ENCODE measurements at regions not wholly inside any gene's neighbourhood (a gene's known extent, or its start where the extent isn't known, plus 50 kb on each side); places are given as distances from the start of the nearest gene placed in this dataset.

- no peak for TF ChIP-seq JUND (IDR thresholded peaks at IDR 0.05; ENCODE audit: low read depth)
- no peak for DNase-seq (ENCODE audit: low read depth in 1 of 2, low spot score in 1 of 2)
- in situ Hi-C loops (cut with HindIII; ENCODE audit: low pct_unique_long_range_greater_than_20kb, low sequenced_read_pairs), result no loop called here
Observed at GRCh38 chr4:153988492-153989363, 199.8 kb upstream of the SFRP2 start.

- TF ChIP-seq JUND (IDR thresholded peaks at IDR 0.05; ENCODE audit: low read depth), result no peak
- DNase-seq (ENCODE audit: low read depth in 1 of 2, low spot score in 1 of 2), result no peak
- in situ Hi-C loops (cut with HindIII; ENCODE audit: low pct_unique_long_range_greater_than_20kb, low sequenced_read_pairs), result no loop called here
Observed at GRCh38 chr4:153987291-153987690, 198.4 kb upstream of the SFRP2 start.

GRCh38 chr4:153976954-153977353 lies 188.1 kb upstream of the SFRP2 start:
- no peak for TF ChIP-seq JUND (IDR thresholded peaks at IDR 0.05; ENCODE audit: low read depth)
- in situ Hi-C loops (cut with HindIII; ENCODE audit: low pct_unique_long_range_greater_than_20kb, low sequenced_read_pairs), result no loop called here

DNA sequence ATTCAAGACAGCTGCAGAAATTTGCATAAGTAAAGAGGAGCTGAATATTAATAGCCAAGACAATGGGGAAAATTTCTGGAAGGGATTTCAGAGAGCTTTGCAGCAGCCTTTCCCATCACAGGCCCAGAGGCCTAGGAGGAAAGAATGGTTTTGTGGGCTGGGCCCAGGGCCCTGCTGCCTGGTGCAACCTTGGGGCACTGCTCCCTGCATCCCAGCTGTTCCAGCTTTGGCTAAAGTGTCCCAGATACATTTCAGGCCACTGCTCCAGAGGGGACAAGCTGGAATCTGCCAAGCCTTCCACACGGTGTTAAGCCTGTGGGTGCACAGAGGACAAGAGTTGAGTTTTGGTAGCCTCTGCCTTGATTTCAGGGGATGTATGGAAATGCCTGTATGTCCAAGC lies 185.6 kb upstream of the SFRP2 start:
- DNase-seq (ENCODE audit: low read depth in 1 of 2, low spot score in 1 of 2), result no peak
- TF ChIP-seq JUND (IDR thresholded peaks at IDR 0.05; ENCODE audit: low read depth), result no peak

More at GRCh38 chr4:153976954-153977353, 188.1 kb upstream of the SFRP2 start:
- DNase-seq (ENCODE audit: low read depth in 1 of 2, low spot score in 1 of 2), result no peak

DNA sequence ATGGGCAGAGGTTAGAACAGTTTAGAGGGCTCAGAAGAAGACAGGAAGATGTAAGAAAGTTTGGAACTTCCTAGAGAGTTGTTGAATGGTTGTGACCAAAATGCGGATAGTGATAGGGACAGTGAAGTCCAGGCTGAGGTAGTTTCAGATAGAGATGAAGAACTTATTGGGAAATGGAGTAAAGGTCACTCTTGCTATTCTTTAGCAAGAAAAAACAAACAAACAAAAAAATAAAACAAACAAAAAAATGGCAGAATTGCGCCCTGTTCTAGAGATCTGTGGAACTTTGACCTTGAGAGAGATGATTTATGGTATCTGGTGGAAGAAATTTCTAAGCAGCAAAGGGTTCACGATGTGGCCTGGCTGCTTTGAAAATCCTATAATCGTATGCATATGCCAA lies 185.1 kb upstream of the SFRP2 start:
- no peak for DNase-seq (ENCODE audit: low read depth in 1 of 2, low spot score in 1 of 2)
- in situ Hi-C loops (cut with HindIII; ENCODE audit: low pct_unique_long_range_greater_than_20kb, low sequenced_read_pairs), result no loop called here

More for the DNA sequence above, 185.6 kb upstream of the SFRP2 start:
- in situ Hi-C loops (cut with HindIII; ENCODE audit: low pct_unique_long_range_greater_than_20kb, low sequenced_read_pairs), result no loop called here

DNA sequence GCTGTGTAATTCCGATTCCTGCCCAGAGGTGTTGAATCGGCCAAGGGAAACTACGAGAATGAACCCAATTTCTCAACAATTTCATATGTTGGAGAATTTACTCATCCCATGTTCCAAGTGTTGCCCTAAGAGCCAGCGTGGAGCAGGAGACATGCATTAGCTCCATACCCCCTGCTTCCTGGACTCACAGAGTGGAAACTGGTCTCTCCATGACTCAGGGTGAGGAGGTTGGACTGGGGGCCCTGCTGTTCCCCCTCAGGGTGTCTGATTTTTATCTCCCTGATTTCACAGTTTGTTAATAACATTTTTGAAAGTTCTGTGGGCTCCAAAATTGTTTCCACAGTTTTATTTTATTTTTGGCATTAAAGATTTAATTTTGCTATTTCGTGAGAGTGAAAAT lies 183.0 kb upstream of the SFRP2 start:
- in situ Hi-C loops (cut with HindIII; ENCODE audit: low pct_unique_long_range_greater_than_20kb, low sequenced_read_pairs), result no loop called here
- no peak for DNase-seq (ENCODE audit: low read depth in 1 of 2, low spot score in 1 of 2)
- no peak for TF ChIP-seq JUND (IDR thresholded peaks at IDR 0.05; ENCODE audit: low read depth)

More for the DNA sequence above, 185.1 kb upstream of the SFRP2 start:
- TF ChIP-seq JUND (IDR thresholded peaks at IDR 0.05; ENCODE audit: low read depth), result no peak

DNA sequence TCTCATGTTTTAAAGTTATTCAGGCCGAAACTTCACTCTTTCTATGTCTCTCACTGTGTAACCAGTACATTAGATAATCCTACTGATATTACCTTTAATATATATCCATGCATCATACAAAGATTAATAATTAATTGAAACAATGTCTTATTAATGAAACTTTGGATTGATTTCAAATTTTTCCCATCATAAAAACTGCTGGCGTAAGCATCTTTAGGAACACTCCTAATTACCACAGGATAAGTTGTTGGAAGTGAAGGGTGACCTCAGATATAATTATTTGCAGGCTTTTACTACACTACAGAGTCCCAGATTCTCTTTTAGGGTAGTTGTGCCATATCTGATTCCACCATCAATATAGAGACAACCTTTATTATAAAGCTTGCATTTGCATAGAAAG lies 181.3 kb upstream of the SFRP2 start:
- TF ChIP-seq JUND (IDR thresholded peaks at IDR 0.05; ENCODE audit: low read depth), result no peak
- in situ Hi-C loops (cut with HindIII; ENCODE audit: low pct_unique_long_range_greater_than_20kb, low sequenced_read_pairs), result no loop called here
- DNase-seq (ENCODE audit: low read depth in 1 of 2, low spot score in 1 of 2), result no peak

GRCh38 chr4:153969542-153969941 lies 180.7 kb upstream of the SFRP2 start:
- no peak for TF ChIP-seq JUND (IDR thresholded peaks at IDR 0.05; ENCODE audit: low read depth)

GRCh38 chr4:153966641-153967040 lies 177.8 kb upstream of the SFRP2 start:
- no peak for DNase-seq (ENCODE audit: low read depth in 1 of 2, low spot score in 1 of 2)
- TF ChIP-seq JUND (IDR thresholded peaks at IDR 0.05; ENCODE audit: low read depth), result no peak

More at GRCh38 chr4:153969542-153969941, 180.7 kb upstream of the SFRP2 start:
- in situ Hi-C loops (cut with HindIII; ENCODE audit: low pct_unique_long_range_greater_than_20kb, low sequenced_read_pairs), result no loop called here
- no peak for DNase-seq (ENCODE audit: low read depth in 1 of 2, low spot score in 1 of 2)

GRCh38 chr4:153963216-153963615 lies 174.3 kb upstream of the SFRP2 start:
- no peak for TF ChIP-seq JUND (IDR thresholded peaks at IDR 0.05; ENCODE audit: low read depth)
- in situ Hi-C loops (cut with HindIII; ENCODE audit: low pct_unique_long_range_greater_than_20kb, low sequenced_read_pairs), result no loop called here
- DNase-seq (ENCODE audit: low read depth in 1 of 2, low spot score in 1 of 2), result no peak

More at GRCh38 chr4:153966641-153967040, 177.8 kb upstream of the SFRP2 start:
- in situ Hi-C loops (cut with HindIII; ENCODE audit: low pct_unique_long_range_greater_than_20kb, low sequenced_read_pairs), result no loop called here

GRCh38 chr4:153962311-153963039 lies 173.6 kb upstream of the SFRP2 start:
- TF ChIP-seq JUND (IDR thresholded peaks at IDR 0.05; ENCODE audit: low read depth), result no peak
- no peak for DNase-seq (ENCODE audit: low read depth in 1 of 2, low spot score in 1 of 2)
- in situ Hi-C loops (cut with HindIII; ENCODE audit: low pct_unique_long_range_greater_than_20kb, low sequenced_read_pairs), result no loop called here

DNA sequence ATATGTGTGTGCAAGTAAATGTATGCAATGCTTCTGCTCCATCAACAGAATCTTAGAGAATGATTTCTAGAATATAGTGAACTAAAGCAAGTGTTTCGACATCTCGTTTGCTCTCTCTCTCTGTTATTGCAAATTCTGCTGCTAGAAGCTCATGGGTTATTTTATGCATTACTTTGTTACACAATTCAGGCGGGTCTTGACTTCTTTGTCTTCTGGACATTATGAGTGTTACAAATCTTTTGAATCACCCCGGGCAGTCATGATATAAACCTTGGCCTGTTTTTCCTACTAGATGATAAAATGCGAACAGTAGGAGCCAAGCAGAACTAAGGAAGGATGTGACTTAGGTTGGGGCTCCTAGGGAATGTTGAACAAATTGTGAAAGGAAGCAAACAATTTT lies 166.4 kb upstream of the SFRP2 start:
- TF ChIP-seq JUND (IDR thresholded peaks at IDR 0.05; ENCODE audit: low read depth), result no peak
- in situ Hi-C loops (cut with HindIII; ENCODE audit: low pct_unique_long_range_greater_than_20kb, low sequenced_read_pairs), result no loop called here
- no peak for DNase-seq (ENCODE audit: low read depth in 1 of 2, low spot score in 1 of 2)

GRCh38 chr4:153954654-153955053 lies 165.8 kb upstream of the SFRP2 start:
- DNase-seq (ENCODE audit: low read depth in 1 of 2, low spot score in 1 of 2), result no peak
- no peak for TF ChIP-seq JUND (IDR thresholded peaks at IDR 0.05; ENCODE audit: low read depth)
- in situ Hi-C loops (cut with HindIII; ENCODE audit: low pct_unique_long_range_greater_than_20kb, low sequenced_read_pairs), result no loop called here
